PC-3 (cell line): ENCODE measurements at regions not wholly inside any gene's neighbourhood (a gene's known extent, or its start where the extent isn't known, plus 50 kb on each side); places are given as distances from the start of the nearest gene placed in this dataset.

ENCODE experiments used
- EZH2 ChIP-seq: fragments of 300-600 bp; sonication (generic); IDR thresholded peaks from one replicate; pipeline ENCODE4 v1.6.1; 2017; ENCODE audit warnings: antibody characterized with exemption, mild to moderate bottlenecking, low read length; ENCODE audit not compliant: unreplicated experiment
- EZH2phosphoT487 ChIP-seq: fragments of 300-600 bp; sonication (generic); IDR thresholded peaks from 2 replicates; pipeline ENCODE4 v1.6.1; 2018; ENCODE audit warnings: mild to moderate bottlenecking, antibody characterized with exemption, low read length, borderline replicate concordance
- TF ChIP-seq, protein P1 (sequence below): fragments of 300-600 bp; sonication (generic); conservative IDR thresholded peaks from 2 replicates; pipeline ENCODE4 v1.5.1; 2017; ENCODE audit warnings: antibody characterized with exemption, low read depth, mild to moderate bottlenecking, low read length

DNA sequence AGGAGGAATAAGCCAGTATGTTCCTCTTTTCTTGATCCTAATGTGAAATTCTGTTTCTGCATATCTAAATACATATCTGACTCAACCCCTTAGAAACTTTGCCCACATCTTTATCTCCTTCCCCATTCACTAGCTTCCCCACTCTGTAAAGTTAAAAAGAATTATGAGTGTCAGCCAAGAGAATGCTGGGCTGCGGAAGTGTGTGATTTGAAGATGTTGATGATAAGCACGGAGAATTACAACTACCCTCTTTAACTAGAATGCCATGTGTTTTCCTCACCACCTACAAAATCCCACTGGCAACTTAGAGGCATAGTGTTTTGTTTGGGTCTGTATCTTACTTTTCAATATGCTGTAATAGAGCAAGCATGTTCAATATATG, 490.4 kb upstream of the FANCL start:
- TF ChIP-seq EZH2 (no peak), EZH2phosphoT487 (no peak)
- TF ChIP-seq, protein P1, sequence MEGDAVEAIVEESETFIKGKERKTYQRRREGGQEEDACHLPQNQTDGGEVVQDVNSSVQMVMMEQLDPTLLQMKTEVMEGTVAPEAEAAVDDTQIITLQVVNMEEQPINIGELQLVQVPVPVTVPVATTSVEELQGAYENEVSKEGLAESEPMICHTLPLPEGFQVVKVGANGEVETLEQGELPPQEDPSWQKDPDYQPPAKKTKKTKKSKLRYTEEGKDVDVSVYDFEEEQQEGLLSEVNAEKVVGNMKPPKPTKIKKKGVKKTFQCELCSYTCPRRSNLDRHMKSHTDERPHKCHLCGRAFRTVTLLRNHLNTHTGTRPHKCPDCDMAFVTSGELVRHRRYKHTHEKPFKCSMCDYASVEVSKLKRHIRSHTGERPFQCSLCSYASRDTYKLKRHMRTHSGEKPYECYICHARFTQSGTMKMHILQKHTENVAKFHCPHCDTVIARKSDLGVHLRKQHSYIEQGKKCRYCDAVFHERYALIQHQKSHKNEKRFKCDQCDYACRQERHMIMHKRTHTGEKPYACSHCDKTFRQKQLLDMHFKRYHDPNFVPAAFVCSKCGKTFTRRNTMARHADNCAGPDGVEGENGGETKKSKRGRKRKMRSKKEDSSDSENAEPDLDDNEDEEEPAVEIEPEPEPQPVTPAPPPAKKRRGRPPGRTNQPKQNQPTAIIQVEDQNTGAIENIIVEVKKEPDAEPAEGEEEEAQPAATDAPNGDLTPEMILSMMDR = no peak
